ENCODE measurements at regions not wholly inside any gene's neighbourhood (a gene's known extent, or its start where the extent isn't known, plus 50 kb on each side); places are given as distances from the start of the nearest gene placed in this dataset.

DNA sequence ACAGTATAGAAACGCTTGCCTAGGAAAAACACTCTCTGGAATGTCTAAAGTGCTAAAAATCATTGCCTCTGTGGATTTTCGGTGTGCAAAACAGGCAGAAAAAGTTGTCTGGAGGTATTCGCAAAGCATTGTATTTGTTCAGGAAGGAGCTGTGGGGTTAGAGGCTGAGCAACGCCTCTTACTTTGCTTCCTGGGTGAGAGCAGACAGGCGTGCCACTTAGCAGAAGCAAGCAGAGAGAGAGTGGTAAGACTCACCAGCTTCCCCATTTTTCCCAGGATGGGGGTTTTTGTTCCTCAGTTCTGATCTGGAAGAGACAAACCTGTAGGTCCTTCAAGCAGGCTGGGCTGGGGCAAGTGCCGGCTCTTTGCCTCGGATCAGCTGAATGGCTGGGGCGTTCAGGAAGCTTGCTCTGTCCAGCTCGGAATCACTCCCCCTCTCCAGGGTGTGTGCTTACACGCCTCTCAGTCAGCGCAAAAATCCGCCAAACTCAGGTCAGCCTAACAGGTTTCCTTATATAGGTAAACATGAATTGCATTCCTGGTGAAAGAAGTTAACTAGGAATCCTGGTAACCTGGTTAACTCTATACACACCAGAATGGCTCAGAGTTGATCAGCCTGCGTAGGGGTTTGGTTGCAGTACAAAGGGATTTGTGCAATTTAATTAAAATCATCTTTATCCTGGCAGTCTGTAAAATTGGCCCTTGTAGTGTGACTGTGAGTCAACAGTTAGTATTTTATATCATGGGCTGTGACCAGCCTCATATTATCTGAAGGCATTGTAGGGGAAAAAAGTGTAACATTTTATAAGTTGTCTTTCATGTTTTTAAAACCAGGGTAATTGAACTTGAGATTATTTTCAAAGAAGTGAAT lies 213.1 kb upstream of the MID1 start:
- TF ChIP-seq, protein P1, sequence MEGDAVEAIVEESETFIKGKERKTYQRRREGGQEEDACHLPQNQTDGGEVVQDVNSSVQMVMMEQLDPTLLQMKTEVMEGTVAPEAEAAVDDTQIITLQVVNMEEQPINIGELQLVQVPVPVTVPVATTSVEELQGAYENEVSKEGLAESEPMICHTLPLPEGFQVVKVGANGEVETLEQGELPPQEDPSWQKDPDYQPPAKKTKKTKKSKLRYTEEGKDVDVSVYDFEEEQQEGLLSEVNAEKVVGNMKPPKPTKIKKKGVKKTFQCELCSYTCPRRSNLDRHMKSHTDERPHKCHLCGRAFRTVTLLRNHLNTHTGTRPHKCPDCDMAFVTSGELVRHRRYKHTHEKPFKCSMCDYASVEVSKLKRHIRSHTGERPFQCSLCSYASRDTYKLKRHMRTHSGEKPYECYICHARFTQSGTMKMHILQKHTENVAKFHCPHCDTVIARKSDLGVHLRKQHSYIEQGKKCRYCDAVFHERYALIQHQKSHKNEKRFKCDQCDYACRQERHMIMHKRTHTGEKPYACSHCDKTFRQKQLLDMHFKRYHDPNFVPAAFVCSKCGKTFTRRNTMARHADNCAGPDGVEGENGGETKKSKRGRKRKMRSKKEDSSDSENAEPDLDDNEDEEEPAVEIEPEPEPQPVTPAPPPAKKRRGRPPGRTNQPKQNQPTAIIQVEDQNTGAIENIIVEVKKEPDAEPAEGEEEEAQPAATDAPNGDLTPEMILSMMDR (IDR thresholded peaks at IDR 0.05), result no peak
- TF ChIP-seq POLR2A (IDR thresholded peaks at IDR 0.05; ENCODE audit: low read depth), result no peak
- peak in 1 of 2 donors; percentile 49 for TF ChIP-seq POLR2AphosphoS5 (IDR thresholded peaks at IDR 0.05)
- TF ChIP-seq EP300 (IDR thresholded peaks at IDR 0.05), result no peak
